H7 (cell line): ENCODE measurements at regions not wholly inside any gene's neighbourhood (a gene's known extent, or its start where the extent isn't known, plus 50 kb on each side); places are given as distances from the start of the nearest gene placed in this dataset.

Experiments
- DNase-seq: peaks from one replicate; pipeline ENCODE4 v3.0.0; 2012
- H3K27me3 ChIP-seq: 2 replicates; pipeline ENCODE4 v1.6.0; 2011; ENCODE audit warnings: mild to moderate bottlenecking, low read length; ENCODE audit not compliant: control insufficient read depth, insufficient read depth
- H3K36me3 ChIP-seq: replicated peaks from 2 replicates; pipeline ENCODE4 v1.5.1; 2011; ENCODE audit warnings: low read length; ENCODE audit not compliant: control insufficient read depth, insufficient read depth
- H3K4me3 ChIP-seq: 2 replicates; pipeline ENCODE4 v1.5.1; 2011; ENCODE audit warnings: low read depth, mild to moderate bottlenecking, control low read depth, low read length, moderate library complexity; ENCODE audit not compliant: insufficient read depth

DNA sequence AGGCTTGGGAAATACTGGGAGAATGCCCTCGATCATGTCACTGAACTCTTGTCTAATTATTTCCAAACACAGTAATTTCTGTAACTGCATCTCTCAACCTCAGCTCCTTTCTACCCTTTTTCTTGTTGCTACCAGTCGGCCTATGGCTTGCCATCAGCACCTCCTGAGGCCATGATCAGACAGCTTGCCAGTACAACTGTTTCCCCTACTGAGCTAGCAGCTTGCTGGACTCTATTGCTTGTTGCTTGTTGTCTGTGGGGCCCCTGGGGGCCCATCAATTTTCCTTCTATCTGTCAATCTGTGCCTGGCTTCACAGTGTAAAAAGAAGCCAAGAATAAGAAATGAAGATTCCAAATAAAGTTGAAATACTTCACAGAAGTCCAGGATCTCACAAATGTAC is 123.9 kb downstream of the OPN5 start:
- H3K36me3 ChIP-seq = no peaks in the 10 kb centered on the region
- H3K4me3 ChIP-seq = no peak overlapping the region
- H3K27me3 ChIP-seq = no peaks in the 10 kb centered on the region
- DNase-seq = no peak

- H3K27me3 ChIP-seq = no peaks in the 10 kb centered on the region
- H3K4me3 ChIP-seq = no peak overlapping the region
- H3K36me3 ChIP-seq = no peaks in the 10 kb centered on the region
- DNase-seq = no peak
Observed at GRCh38 chr6:47897247-47897646, 115.4 kb downstream of the OPN5 start.

- Histone ChIP-seq H3K4me3 (no peak overlapping the region), H3K27me3 (no peaks in the 10 kb centered on the region), H3K36me3 (no peaks in the 10 kb centered on the region)
- DNase-seq = no peak
Observed at GRCh38 chr6:47890326-47890875, 108.6 kb downstream of the OPN5 start.

DNA sequence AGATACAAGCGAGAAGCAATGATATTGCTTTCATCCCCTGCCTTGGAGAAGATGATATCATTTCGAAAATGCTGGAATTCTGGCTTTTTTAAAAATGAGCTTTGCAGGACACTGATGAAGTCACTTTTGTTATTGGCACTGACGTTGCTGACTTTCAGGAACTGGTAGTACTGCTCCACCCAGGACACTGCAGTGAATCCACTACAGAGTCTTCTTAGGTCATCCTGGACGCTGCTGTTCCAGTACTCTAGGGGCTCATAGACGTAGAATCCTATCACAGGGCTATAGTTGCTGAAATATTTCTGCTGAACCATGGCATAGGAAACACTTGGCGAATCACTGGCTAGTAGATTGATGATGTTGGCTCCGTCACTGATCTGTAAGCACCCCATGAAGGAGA is 97.2 kb downstream of the OPN5 start:
- no peak for DNase-seq
- Histone ChIP-seq H3K27me3 (no peaks in the 10 kb centered on the region), H3K36me3 (no peaks in the 10 kb centered on the region), H3K4me3 (no peak overlapping the region)
